ENCODE measurements at regions not wholly inside any gene's neighbourhood (a gene's known extent, or its start where the extent isn't known, plus 50 kb on each side); places are given as distances from the start of the nearest gene placed in this dataset.

DNA sequence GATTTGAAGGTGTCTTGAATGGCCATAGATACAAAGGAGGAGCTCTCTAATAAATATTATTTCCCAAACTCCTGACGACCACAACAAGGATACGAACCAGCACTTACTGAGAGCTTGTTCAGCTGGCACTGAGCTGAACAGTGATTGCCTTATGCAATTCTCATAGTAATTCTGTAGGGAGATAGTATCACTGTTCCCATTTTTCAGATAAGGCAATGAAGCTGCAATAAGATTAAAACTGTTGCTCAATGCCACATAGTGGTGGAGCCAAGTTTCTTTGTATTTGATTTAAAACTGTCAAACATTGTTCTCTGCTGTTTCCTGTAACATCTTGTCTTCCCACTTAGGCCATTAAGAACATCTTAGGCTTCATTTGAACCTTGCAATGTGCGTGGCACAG is 163.9 kb downstream of the RPLP1 start:
- no peak for TF ChIP-seq EP300 (IDR thresholded peaks at IDR 0.05)
- TF ChIP-seq, protein P1, sequence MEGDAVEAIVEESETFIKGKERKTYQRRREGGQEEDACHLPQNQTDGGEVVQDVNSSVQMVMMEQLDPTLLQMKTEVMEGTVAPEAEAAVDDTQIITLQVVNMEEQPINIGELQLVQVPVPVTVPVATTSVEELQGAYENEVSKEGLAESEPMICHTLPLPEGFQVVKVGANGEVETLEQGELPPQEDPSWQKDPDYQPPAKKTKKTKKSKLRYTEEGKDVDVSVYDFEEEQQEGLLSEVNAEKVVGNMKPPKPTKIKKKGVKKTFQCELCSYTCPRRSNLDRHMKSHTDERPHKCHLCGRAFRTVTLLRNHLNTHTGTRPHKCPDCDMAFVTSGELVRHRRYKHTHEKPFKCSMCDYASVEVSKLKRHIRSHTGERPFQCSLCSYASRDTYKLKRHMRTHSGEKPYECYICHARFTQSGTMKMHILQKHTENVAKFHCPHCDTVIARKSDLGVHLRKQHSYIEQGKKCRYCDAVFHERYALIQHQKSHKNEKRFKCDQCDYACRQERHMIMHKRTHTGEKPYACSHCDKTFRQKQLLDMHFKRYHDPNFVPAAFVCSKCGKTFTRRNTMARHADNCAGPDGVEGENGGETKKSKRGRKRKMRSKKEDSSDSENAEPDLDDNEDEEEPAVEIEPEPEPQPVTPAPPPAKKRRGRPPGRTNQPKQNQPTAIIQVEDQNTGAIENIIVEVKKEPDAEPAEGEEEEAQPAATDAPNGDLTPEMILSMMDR (IDR thresholded peaks at IDR 0.05), result no peak

Measured in gastroesophageal sphincter (tissue), 3 donors.